ENCODE measurements at regions not wholly inside any gene's neighbourhood (a gene's known extent, or its start where the extent isn't known, plus 50 kb on each side); places are given as distances from the start of the nearest gene placed in this dataset.

DNA sequence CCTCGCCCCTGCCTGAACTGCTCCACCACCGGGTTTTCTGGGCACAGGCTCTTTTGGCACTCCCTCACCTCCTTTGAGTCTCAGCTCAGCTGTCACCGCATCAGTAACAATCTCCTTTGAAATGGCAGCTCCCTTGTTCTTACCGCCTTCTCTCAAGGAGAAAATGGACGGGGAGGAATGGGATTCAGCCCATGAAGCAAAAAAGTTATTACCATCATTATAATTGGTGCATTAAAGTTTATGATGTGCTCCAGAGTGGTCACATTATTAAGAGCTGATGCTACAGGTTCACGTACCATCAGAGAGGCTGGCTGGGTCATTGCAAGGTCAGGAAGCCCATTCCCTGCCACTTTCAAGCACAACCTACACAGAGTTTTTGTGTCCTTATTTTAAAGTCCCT lies 344.7 kb downstream of the AGTPBP1 start:
- no peak for ATAC-seq (ENCODE audit: insufficient read depth, low read depth)
- DNase-seq, result no peak

DNA sequence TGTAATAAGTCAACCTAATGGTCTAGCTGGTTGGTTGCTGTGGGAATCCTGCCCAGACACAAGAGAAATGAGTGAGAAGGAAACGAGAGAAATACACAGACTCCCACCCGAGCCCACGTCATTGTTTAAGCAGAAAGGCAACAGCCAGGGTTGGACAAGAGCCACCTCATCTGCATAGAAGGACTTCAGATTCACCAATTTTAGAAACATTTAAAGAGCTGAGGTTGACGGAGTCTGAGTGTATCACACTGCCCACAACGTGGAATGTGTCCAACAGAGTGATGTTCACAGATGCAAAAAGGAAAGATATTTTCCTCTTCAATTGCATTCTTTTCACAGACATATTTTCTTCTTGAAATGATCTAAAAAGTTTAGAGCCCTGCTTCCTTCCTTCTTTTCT lies 349.5 kb downstream of the AGTPBP1 start:
- ATAC-seq (ENCODE audit: insufficient read depth, low read depth), result no peak
- DNase-seq, result no peak
- Histone ChIP-seq H4K20me1 (ENCODE audit: insufficient read depth, low read length) (no peaks in the 10 kb centered on the region), H3K27ac (ENCODE audit: low read length) (no peak overlapping the region), H3K4me3 (ENCODE audit: low read depth in 1 of 2, low read length in 2 of 2) (no peak overlapping the region), H3K27me3 (ENCODE audit: insufficient read depth, low read length, poor library complexity) (no peaks in the 10 kb centered on the region), H3K9ac (ENCODE audit: low read depth, low read length) (no peak overlapping the region), H3K36me3 (ENCODE audit: insufficient read depth, low read length) (no peaks in the 10 kb centered on the region), H3K9me3 (ENCODE audit: insufficient read depth, low read length, severe bottlenecking) (no peaks in the 10 kb centered on the region), H3K4me2 (ENCODE audit: insufficient read depth, low read length) (no peak overlapping the region), H3K4me1 (ENCODE audit: insufficient read depth, low read length) (no peaks in the 10 kb centered on the region), H2AFZ (ENCODE audit: low read depth, low read length) (no peak overlapping the region), H3K79me2 (ENCODE audit: insufficient read depth, low read length) (no peaks in the 10 kb centered on the region)
- TF ChIP-seq EZH2 (IDR thresholded peaks at IDR 0.05; ENCODE audit: borderline replicate concordance, low read depth, low read length, severe bottlenecking), result no peak
- TF ChIP-seq, protein P1, sequence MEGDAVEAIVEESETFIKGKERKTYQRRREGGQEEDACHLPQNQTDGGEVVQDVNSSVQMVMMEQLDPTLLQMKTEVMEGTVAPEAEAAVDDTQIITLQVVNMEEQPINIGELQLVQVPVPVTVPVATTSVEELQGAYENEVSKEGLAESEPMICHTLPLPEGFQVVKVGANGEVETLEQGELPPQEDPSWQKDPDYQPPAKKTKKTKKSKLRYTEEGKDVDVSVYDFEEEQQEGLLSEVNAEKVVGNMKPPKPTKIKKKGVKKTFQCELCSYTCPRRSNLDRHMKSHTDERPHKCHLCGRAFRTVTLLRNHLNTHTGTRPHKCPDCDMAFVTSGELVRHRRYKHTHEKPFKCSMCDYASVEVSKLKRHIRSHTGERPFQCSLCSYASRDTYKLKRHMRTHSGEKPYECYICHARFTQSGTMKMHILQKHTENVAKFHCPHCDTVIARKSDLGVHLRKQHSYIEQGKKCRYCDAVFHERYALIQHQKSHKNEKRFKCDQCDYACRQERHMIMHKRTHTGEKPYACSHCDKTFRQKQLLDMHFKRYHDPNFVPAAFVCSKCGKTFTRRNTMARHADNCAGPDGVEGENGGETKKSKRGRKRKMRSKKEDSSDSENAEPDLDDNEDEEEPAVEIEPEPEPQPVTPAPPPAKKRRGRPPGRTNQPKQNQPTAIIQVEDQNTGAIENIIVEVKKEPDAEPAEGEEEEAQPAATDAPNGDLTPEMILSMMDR (IDR thresholded peaks at IDR 0.05; ENCODE audit: borderline replicate concordance, extremely low read depth, low read length, poor library complexity, severe bottlenecking), result no peak

More for the DNA sequence above, 344.7 kb downstream of the AGTPBP1 start:
- no peaks in the 10 kb centered on the region for H3K79me2 ChIP-seq (ENCODE audit: insufficient read depth, low read length)
- H3K27me3 ChIP-seq (ENCODE audit: insufficient read depth, low read length, poor library complexity), result no peaks in the 10 kb centered on the region
- H2AFZ ChIP-seq (ENCODE audit: low read depth, low read length), result no peak overlapping the region
- H3K4me1 ChIP-seq (ENCODE audit: insufficient read depth, low read length), result no peaks in the 10 kb centered on the region
- H3K36me3 ChIP-seq (ENCODE audit: insufficient read depth, low read length), result no peaks in the 10 kb centered on the region
- no peak overlapping the region for H3K4me2 ChIP-seq (ENCODE audit: insufficient read depth, low read length)
- H3K9ac ChIP-seq (ENCODE audit: low read depth, low read length), result no peak overlapping the region
- H3K9me3 ChIP-seq (ENCODE audit: insufficient read depth, low read length, severe bottlenecking), result no peaks in the 10 kb centered on the region
- no peak overlapping the region for H3K27ac ChIP-seq (ENCODE audit: low read length)
- no peak for TF ChIP-seq EZH2 (IDR thresholded peaks at IDR 0.05; ENCODE audit: borderline replicate concordance, low read depth, low read length, severe bottlenecking)
- TF ChIP-seq, protein P1 (IDR thresholded peaks at IDR 0.05; ENCODE audit: borderline replicate concordance, extremely low read depth, low read length, poor library complexity, severe bottlenecking), result no peak
- no peak overlapping the region for H3K4me3 ChIP-seq (ENCODE audit: low read depth in 1 of 2, low read length in 2 of 2)
- no peaks in the 10 kb centered on the region for H4K20me1 ChIP-seq (ENCODE audit: insufficient read depth, low read length)

DNA sequence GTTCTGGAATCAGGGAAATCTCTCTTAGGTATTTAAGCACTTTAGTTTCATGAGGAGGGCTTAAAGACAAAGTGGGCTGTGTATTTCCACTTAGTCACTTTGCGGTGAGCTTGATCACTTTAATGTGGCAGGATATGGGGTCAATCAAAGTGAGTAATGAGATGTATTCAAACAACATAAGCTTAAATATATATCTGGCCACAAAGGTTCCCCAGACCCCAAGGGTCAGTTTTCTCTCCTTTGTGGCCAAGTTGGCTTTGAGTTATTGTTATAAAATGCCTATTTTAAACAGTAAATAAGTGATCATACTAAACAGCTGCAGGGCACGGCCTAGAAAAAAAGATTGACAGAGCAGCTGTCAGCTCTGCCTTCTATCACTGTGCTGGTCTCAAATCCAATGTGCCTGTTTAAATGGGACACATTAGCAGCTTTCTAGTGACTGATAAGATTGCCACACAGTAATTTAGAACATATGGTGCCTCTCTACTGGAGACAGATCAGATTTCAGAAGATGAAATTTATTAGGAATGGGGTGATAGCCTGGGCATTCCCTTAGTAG lies 363.9 kb downstream of the AGTPBP1 start:
- ATAC-seq (ENCODE audit: insufficient read depth, low read depth) (peak; percentile 60; the same call in 2 of the 3 replicates), DNase-seq (peak; percentile 5)
- no peaks in the 10 kb centered on the region for H3K27me3 ChIP-seq (ENCODE audit: insufficient read depth, low read length, poor library complexity)
- TF ChIP-seq, protein P1 (IDR thresholded peaks at IDR 0.05; ENCODE audit: borderline replicate concordance, extremely low read depth, low read length, poor library complexity, severe bottlenecking), result no peak
- no peak for TF ChIP-seq EZH2 (IDR thresholded peaks at IDR 0.05; ENCODE audit: borderline replicate concordance, low read depth, low read length, severe bottlenecking)
- H4K20me1 ChIP-seq (ENCODE audit: insufficient read depth, low read length), result no peaks in the 10 kb centered on the region
- H3K36me3 ChIP-seq (ENCODE audit: insufficient read depth, low read length), result no peaks in the 10 kb centered on the region
- no peaks in the 10 kb centered on the region for H3K4me1 ChIP-seq (ENCODE audit: insufficient read depth, low read length)
- no peaks in the 10 kb centered on the region for H3K9me3 ChIP-seq (ENCODE audit: insufficient read depth, low read length, severe bottlenecking)
- no peak overlapping the region for H2AFZ ChIP-seq (ENCODE audit: low read depth, low read length)
- H3K79me2 ChIP-seq (ENCODE audit: insufficient read depth, low read length), result no peaks in the 10 kb centered on the region
- no peak overlapping the region for H3K9ac ChIP-seq (ENCODE audit: low read depth, low read length)
- H3K4me2 ChIP-seq (ENCODE audit: insufficient read depth, low read length), result no peak overlapping the region
- H3K4me3 ChIP-seq (ENCODE audit: low read depth in 1 of 2, low read length in 2 of 2), result no peak overlapping the region
- H3K27ac ChIP-seq (ENCODE audit: low read length), result no peak overlapping the region

Data from DND-41 (cell line).